ENCODE measurements at regions not wholly inside any gene's neighbourhood (a gene's known extent, or its start where the extent isn't known, plus 50 kb on each side); places are given as distances from the start of the nearest gene placed in this dataset.

DNA sequence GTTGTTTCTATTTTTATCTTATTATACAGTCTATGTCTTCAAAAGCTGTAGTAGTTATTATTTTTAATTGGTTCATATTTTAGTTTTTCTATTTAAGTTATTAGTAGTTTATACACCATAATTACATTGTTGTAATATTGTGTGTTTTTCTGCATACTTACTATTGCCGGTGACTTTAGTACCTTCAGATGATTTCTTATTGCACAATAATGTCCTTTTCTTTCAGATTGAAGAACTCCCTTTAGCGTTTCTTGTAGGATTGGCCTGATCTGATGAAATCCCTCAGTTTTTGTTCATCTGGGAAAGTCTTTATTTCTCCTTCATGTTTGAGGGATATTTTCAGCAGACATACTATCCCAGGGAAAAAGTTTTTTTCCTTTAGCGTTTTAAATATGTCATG, 74.3 kb upstream of the CREB5 start:
- TF ChIP-seq, protein P1, sequence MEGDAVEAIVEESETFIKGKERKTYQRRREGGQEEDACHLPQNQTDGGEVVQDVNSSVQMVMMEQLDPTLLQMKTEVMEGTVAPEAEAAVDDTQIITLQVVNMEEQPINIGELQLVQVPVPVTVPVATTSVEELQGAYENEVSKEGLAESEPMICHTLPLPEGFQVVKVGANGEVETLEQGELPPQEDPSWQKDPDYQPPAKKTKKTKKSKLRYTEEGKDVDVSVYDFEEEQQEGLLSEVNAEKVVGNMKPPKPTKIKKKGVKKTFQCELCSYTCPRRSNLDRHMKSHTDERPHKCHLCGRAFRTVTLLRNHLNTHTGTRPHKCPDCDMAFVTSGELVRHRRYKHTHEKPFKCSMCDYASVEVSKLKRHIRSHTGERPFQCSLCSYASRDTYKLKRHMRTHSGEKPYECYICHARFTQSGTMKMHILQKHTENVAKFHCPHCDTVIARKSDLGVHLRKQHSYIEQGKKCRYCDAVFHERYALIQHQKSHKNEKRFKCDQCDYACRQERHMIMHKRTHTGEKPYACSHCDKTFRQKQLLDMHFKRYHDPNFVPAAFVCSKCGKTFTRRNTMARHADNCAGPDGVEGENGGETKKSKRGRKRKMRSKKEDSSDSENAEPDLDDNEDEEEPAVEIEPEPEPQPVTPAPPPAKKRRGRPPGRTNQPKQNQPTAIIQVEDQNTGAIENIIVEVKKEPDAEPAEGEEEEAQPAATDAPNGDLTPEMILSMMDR (IDR thresholded peaks at IDR 0.05; ENCODE audit: control extremely low read depth, extremely low read depth, low read depth, missing control alignments): no peak
- CTCF ChIA-PET: no interaction called here
- POLR2A ChIA-PET: no interaction called here

DNA sequence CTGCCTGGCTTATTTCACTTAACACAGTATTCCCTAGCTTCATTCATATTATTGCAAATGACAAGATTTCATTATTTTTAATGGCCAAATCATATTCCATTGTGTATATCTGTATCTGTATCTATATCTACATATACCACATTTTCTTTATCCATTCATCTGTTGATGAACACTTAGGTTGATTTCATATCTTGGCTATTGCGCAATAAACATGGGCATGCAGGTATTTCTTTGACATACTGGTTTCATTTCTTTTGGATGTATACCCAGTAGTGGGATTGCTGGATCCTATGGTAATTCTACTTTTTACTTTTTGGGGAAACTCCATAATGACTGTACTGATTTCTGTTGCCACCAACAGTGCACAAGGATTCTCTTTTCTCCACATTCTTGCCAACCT, 68.9 kb upstream of the CREB5 start:
- ChIA-PET POLR2A (no interaction called here), CTCF (no interaction called here)
- TF ChIP-seq, protein P1 (IDR thresholded peaks at IDR 0.05; ENCODE audit: control extremely low read depth, extremely low read depth, low read depth, missing control alignments): no peak
- DNase-seq (ENCODE audit: extremely low spot score): no peak

More for the DNA sequence above, 74.3 kb upstream of the CREB5 start:
- DNase-seq (ENCODE audit: extremely low spot score): no peak

- TF ChIP-seq, protein P1 (IDR thresholded peaks at IDR 0.05; ENCODE audit: control extremely low read depth, extremely low read depth, low read depth, missing control alignments): no peak
- DNase-seq (ENCODE audit: extremely low spot score): no peak
- ChIA-PET POLR2A (no interaction called here), CTCF (no interaction called here)
These were observed 66.1 kb upstream of the CREB5 start for GRCh38 chr7:28346256-28346655.

DNA sequence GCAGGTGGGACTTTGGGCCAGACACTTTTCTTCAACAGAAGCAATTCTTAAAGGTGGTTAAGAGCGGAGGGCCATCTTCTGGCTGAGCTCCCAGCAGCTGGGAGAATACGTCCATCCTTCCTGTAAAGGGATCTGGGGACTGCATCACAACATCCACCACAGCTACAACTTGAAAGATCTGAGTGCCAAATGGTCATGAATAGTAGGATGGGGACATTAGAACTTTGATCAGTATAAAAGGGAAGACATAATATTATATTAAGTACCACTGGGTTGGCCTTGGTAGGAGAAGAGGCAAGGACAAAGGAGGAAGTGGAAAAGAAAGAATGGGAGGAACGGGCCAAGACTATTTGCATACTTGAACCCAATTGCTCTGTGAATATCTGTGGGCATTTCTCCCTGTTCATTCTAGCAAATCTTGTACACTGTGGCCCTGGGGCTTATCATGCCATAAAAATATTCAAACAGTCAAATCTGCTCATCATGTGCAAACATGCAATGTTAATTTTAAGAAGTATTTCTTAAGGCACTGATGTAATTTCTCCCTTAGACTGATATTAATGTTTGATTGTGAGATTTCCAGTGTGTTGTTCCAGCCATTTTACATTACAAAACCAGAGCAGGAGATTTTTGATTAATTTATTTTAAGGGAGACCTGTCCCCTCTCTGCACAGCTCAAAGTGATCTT, 65.5 kb upstream of the CREB5 start:
- TF ChIP-seq, protein P1 (IDR thresholded peaks at IDR 0.05; ENCODE audit: control extremely low read depth, extremely low read depth, low read depth, missing control alignments): no peak
- DNase-seq (ENCODE audit: extremely low spot score): no peak
- ChIA-PET POLR2A (no interaction called here), CTCF (interaction anchor here (3.4 kb wide), 1 partner anchor 16 kb away, joined by 20 read pairs; no protein-coding TSS in a partner anchor)

GRCh38 chr7:28347475-28348318, 64.6 kb upstream of the CREB5 start:
- ChIA-PET CTCF (interaction anchor here (1.8 to 3.4 kb wide), 2 partner anchors 15 to 42 kb away, joined by 6 to 20 read pairs; no protein-coding TSS in a partner anchor), POLR2A (no interaction called here)
- no peak for DNase-seq (ENCODE audit: extremely low spot score)
- TF ChIP-seq, protein P1 (IDR thresholded peaks at IDR 0.05; ENCODE audit: control extremely low read depth, extremely low read depth, low read depth, missing control alignments): no peak

DNA sequence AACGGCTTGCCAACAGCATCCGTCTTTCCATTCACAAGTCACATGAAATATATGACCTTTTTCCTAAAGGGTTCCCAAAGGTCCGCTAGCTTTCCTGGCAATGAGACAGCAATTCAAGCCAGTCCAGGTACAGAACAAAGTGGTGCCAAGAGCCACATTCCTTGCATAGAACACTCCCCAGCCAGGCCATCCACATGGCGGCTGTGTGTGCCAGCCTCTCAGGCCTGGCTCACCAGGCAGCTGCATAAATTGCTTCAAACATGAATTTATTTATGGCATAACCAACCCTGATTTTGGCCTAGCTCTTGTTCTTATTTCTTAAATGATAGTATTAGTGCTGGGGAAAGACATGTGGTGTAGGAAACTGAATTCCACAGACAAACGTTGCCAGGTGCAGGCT, 63.7 kb upstream of the CREB5 start:
- TF ChIP-seq, protein P1 (IDR thresholded peaks at IDR 0.05; ENCODE audit: control extremely low read depth, extremely low read depth, low read depth, missing control alignments): no peak
- no peak for DNase-seq (ENCODE audit: extremely low spot score)
- ChIA-PET POLR2A (interaction anchor here (0.5 kb wide), 1 partner anchor 523 kb away, joined by 7 read pairs; no protein-coding TSS in a partner anchor), CTCF (interaction anchor here (1.4 to 3.4 kb wide), 3 partner anchors 10 to 41 kb away, joined by 3 to 20 read pairs (median 6); no protein-coding TSS in a partner anchor)

All from GM10248 (cell line).